CMK (cell line): ENCODE measurements at regions not wholly inside any gene's neighbourhood (a gene's known extent, or its start where the extent isn't known, plus 50 kb on each side); places are given as distances from the start of the nearest gene placed in this dataset.

Experiments used
- DNase-seq: peaks from one replicate; pipeline ENCODE4 v3.0.0-alpha.2; 2010; ENCODE audit warnings: low read depth

GRCh38 chr7:136030867-136031318 is 53.7 kb upstream of the MTPN start:
- no peak for DNase-seq

GRCh38 chr7:136030330-136030729 is 53.2 kb upstream of the MTPN start:
- no peak for DNase-seq

GRCh38 chr7:136027160-136027559 is 50.0 kb upstream of the MTPN start:
- no peak for DNase-seq
